BJ (cell line): ENCODE measurements at regions not wholly inside any gene's neighbourhood (a gene's known extent, or its start where the extent isn't known, plus 50 kb on each side); places are given as distances from the start of the nearest gene placed in this dataset.

Experiments used
- CTCF ChIA-PET: fragments of 350-600 bp; formaldehyde crosslinking; extraction: SDS; loops from one replicate; lab custom pipeline; 2021; ENCODE audit warnings: antibody characterized with exemption, inconsistent platforms; lab: Yijun Ruan, JAX
- POLR2A ChIA-PET: fragments of 300-600 bp; sonication (Branson Sonifier 250); formaldehyde crosslinking; extraction: SDS; loops from one replicate; lab custom pipeline; 2021; ENCODE audit warnings: antibody characterized with exemption; lab: Charles Lee
- DNase-seq: peaks from one replicate; pipeline ENCODE4 v3.0.0-alpha.2; 2011; ENCODE audit warnings: low read depth
- H3K27me3 ChIP-seq: 2 replicates; pipeline ENCODE4 v1.6.0; 2011; ENCODE audit warnings: low read length; ENCODE audit not compliant: control insufficient read depth, insufficient read depth
- H3K36me3 ChIP-seq: 2 replicates; pipeline ENCODE4 v1.5.1; 2011; ENCODE audit warnings: low read length; ENCODE audit not compliant: control insufficient read depth, insufficient read depth
- H3K4me3 ChIP-seq: 2 replicates; pipeline ENCODE4 v1.5.1; 2011; ENCODE audit warnings: low read depth, mild to moderate bottlenecking, control low read depth, low read length
- TF ChIP-seq, protein P1 (sequence below): IDR thresholded peaks from 2 replicates; pipeline ENCODE4 v1.5.1; 2011; ENCODE audit warnings: low read depth, mild to moderate bottlenecking, control low read depth, inconsistent platforms, low read length, moderate library complexity; ENCODE audit not compliant: insufficient read depth

DNA sequence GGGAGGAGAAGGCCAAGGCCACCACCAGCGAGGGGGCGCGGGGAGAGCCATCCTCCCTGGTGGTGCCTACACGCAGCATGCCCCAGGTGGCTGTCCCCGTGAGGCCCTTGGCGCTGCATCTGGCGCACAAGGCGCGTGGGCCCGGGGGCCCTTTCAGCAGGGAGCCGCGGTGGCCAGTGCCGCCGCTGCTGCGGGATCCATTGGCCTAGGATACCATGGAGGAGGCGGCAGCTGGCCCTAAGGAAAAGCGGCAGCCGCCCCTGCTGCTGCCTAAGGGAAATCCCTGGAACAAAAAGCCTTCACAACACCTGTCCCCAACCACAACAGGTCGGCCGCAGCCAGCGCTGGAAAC lies 1059.6 kb downstream of the TECRL start:
- no peak overlapping the region for H3K4me3 ChIP-seq
- ChIA-PET POLR2A (no interaction called here), CTCF (no interaction called here)
- TF ChIP-seq, protein P1, sequence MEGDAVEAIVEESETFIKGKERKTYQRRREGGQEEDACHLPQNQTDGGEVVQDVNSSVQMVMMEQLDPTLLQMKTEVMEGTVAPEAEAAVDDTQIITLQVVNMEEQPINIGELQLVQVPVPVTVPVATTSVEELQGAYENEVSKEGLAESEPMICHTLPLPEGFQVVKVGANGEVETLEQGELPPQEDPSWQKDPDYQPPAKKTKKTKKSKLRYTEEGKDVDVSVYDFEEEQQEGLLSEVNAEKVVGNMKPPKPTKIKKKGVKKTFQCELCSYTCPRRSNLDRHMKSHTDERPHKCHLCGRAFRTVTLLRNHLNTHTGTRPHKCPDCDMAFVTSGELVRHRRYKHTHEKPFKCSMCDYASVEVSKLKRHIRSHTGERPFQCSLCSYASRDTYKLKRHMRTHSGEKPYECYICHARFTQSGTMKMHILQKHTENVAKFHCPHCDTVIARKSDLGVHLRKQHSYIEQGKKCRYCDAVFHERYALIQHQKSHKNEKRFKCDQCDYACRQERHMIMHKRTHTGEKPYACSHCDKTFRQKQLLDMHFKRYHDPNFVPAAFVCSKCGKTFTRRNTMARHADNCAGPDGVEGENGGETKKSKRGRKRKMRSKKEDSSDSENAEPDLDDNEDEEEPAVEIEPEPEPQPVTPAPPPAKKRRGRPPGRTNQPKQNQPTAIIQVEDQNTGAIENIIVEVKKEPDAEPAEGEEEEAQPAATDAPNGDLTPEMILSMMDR: no peak
- no peaks in the 10 kb centered on the region for H3K27me3 ChIP-seq
- DNase-seq: no peak
- H3K36me3 ChIP-seq: no peaks in the 10 kb centered on the region

DNA sequence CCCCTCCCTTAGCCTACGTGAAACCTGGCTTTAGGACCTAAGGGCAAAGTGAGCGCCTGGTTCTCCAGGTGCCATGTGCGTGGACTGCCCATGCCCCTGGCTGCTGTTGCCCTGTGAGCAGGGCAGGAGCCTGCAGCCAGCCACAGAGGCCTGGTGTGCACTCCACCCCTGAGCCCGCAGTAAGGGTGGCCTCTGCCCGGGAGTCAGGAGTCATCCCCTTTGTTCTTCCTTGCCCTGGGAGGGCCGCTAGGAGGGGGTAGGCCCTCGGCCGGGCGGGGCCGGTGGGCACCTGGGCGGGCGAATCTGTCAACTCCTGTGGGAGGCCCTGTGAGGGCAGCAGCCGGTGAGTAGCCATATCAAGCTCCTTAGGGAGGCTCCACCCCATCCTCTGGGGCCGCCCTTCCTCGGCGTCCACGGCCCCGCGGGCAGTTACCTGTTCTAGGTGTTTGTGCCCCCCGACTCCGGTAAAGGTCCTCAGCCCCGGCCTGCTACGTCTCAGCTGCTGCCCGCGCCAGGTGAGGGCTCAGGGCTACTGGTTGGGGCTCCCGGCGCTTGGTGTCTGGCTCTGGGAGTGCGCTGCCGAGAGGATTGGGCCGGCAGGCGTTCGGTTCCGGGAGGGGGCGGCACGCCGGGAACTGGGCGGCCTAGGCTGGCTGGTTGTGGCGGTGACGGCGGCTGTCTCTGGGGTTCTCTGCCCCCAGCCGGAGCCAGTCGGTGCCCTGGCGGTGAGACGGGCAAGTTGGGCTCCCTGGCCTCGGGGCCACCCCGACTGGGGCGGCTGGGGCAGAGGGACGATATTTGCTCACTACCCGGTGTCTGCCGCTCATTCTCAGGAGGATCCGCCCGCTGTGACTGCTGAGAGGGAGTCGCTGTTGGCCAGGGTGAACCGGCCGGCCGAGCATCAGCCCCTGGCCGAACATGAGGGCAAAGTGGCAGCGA lies 1060.2 kb downstream of the TECRL start:
- no peak overlapping the region for H3K4me3 ChIP-seq
- no peaks in the 10 kb centered on the region for H3K27me3 ChIP-seq
- CTCF ChIA-PET: no interaction called here
- no peaks in the 10 kb centered on the region for H3K36me3 ChIP-seq
- DNase-seq: no peak
- TF ChIP-seq, protein P1: no peak
- POLR2A ChIA-PET: no interaction called here

DNA sequence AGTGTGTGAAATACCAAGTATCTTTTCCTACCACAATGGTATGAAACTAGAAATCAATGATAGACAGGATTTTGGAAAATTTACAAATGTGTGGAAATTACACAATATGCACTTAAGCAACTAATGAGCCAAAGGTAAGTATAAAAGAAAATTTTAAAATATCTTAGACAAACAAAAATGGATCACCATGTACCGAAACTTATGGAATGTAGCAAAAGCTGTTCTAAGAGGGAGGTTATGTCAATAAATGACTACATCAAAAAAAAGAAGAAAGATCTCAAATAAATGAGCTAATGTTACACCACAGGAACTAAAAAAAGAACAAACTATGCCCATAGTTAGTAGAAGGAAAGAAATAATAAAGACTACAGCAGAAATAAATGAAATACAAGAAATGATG lies 1084.1 kb downstream of the TECRL start:
- ChIA-PET CTCF (no interaction called here), POLR2A (no interaction called here)
- H3K4me3 ChIP-seq: no peak overlapping the region
- no peaks in the 10 kb centered on the region for H3K36me3 ChIP-seq
- no peak for DNase-seq
- TF ChIP-seq, protein P1: no peak
- H3K27me3 ChIP-seq: no peaks in the 10 kb centered on the region

DNA sequence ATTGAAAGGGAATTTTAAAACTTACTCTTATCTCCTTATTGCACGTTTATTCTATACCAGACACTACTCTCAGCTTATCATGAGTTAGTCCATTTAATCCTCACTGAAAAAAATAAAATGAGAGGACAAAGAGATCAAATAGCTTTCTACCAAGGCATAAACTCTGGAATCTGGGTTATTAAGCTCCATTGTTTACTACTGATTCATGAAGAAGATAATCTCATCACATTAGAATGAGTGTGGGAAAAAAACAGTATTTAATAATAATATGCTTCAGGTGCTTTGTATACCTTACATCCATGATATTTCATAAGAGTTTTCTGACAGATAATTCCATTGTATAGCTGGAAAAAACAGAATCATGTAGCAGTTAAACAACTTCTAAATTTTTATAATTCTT lies 1092.6 kb downstream of the TECRL start:
- no peak for DNase-seq
- no peaks in the 10 kb centered on the region for H3K27me3 ChIP-seq
- ChIA-PET POLR2A (no interaction called here), CTCF (no interaction called here)
- TF ChIP-seq, protein P1: no peak
- H3K36me3 ChIP-seq: no peaks in the 10 kb centered on the region
- no peak overlapping the region for H3K4me3 ChIP-seq

DNA sequence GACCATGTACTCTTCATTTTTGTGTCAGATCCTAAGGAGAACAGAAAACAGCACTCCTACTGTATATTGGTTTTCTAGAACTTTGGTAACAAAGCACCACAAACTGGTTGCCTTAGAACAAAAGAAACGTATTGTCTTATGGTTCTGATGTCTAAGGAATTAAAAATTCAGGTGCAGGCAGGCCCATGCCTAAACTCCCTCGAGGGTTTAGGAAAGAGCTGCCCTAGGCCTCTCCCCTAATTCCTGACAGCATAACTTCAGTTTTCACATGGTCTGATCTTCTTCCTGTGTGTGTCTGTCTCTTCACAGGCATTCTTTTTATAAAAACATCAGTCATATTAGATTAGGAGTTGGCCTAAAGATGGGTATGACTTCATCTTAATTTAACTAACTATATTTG lies 1093.6 kb downstream of the TECRL start:
- Histone ChIP-seq H3K4me3 (no peak overlapping the region), H3K36me3 (no peaks in the 10 kb centered on the region), H3K27me3 (no peaks in the 10 kb centered on the region)
- POLR2A ChIA-PET: no interaction called here
- no peak for DNase-seq
- TF ChIP-seq, protein P1: no peak
- CTCF ChIA-PET: no interaction called here
